PC-9 (cell line): ENCODE measurements at regions not wholly inside any gene's neighbourhood (a gene's known extent, or its start where the extent isn't known, plus 50 kb on each side); places are given as distances from the start of the nearest gene placed in this dataset.

Experiments
- BruUV-seq: library from RNA; stranded (reverse); fragments of 400-500 nt; replicated peaks from 2 replicates; lab custom pipeline; 2021; lab: Mats Ljungman, UMichigan
- CTCF ChIA-PET: fragments of 300-600 bp; sonication (Branson Sonifier 250); formaldehyde crosslinking; loops from one replicate; lab custom pipeline; 2022; ENCODE audit warnings: antibody characterized with exemption; lab: Charles Lee
- POLR2A ChIA-PET: fragments of 300-600 bp; sonication (Branson Sonifier 250); formaldehyde crosslinking; loops from one replicate; lab custom pipeline; 2022; ENCODE audit warnings: antibody characterized with exemption; ENCODE audit not compliant: unreplicated experiment; lab: Charles Lee
- DNase-seq, 2 experiments: peaks; one replicate each; pipeline versions ENCODE4 v3.0.0 to v3.0.0-alpha.2; 2015 to 2022; ENCODE audit warnings: mixed read lengths in 1 of 2
- H2AFZ ChIP-seq: fragments of 200-600 bp; sonication (generic); 2 replicates; pipeline ENCODE4 v1.8.1; 2017; ENCODE audit warnings: antibody characterized with exemption
- H3F3A ChIP-seq: fragments of 200-600 bp; sonication (generic); 2 replicates; pipeline ENCODE4 v1.8.1; 2017; ENCODE audit warnings: antibody characterized with exemption, mild to moderate bottlenecking, low read depth; ENCODE audit not compliant: insufficient read depth
- H3K27ac ChIP-seq: fragments of 200-600 bp; sonication (generic); 2 replicates; pipeline ENCODE4 v1.6.1; 2016; ENCODE audit warnings: mixed run types
- H3K27me3 ChIP-seq: fragments of 200-600 bp; sonication (generic); 2 replicates; pipeline ENCODE4 v1.6.1; 2016; ENCODE audit warnings: low read depth, mixed run types; ENCODE audit not compliant: insufficient read depth
- H3K36me3 ChIP-seq: fragments of 200-600 bp; sonication (generic); 2 replicates; pipeline ENCODE4 v1.6.1; 2016; ENCODE audit warnings: low read depth, mixed run types
- H3K4me1 ChIP-seq: fragments of 200-600 bp; sonication (generic); replicated peaks from 2 replicates; pipeline ENCODE4 v1.6.1; 2016; ENCODE audit warnings: mixed run types; ENCODE audit not compliant: insufficient read depth
- H3K4me2 ChIP-seq: fragments of 200-600 bp; sonication (generic); 2 replicates; pipeline ENCODE4 v1.6.1; 2017; ENCODE audit warnings: mixed run types
- H3K4me3 ChIP-seq: fragments of 200-600 bp; sonication (generic); 2 replicates; pipeline ENCODE4 v1.6.1; 2016; ENCODE audit warnings: mixed run types
- H3K79me2 ChIP-seq: fragments of 200-600 bp; sonication (generic); 2 replicates; pipeline ENCODE4 v1.6.1; 2017; ENCODE audit warnings: low read depth, mixed run types
- H3K9me2 ChIP-seq: fragments of 200-600 bp; sonication (generic); 2 replicates; pipeline ENCODE4 v1.8.1; 2017; ENCODE audit warnings: mild to moderate bottlenecking; ENCODE audit not compliant: insufficient read depth
- H3K9me3 ChIP-seq: fragments of 200-600 bp; sonication (generic); 2 replicates; pipeline ENCODE4 v1.8.1; 2016; ENCODE audit warnings: low read depth; ENCODE audit not compliant: insufficient read depth
- H4K20me1 ChIP-seq: fragments of 200-600 bp; sonication (generic); 2 replicates; pipeline ENCODE4 v1.8.1; 2017; ENCODE audit not compliant: insufficient read depth
- EZH2 ChIP-seq: fragments of 200-600 bp; sonication (generic); IDR thresholded peaks from 2 replicates; pipeline ENCODE4 v1.8.0; 2017; ENCODE audit warnings: antibody characterized with exemption, low read depth
- intact Hi-C: fragments of 100-400 bp; cut with micrococcal nuclease; formaldehyde crosslinking; loops from one replicate; pipeline ENCODE4 v1.10.0; 2022; ENCODE audit not compliant: unreplicated experiment
- TF ChIP-seq, protein P1 (sequence below): fragments of 200-600 bp; sonication (generic); conservative IDR thresholded peaks from 2 replicates; pipeline ENCODE4 v1.6.1; 2017; ENCODE audit warnings: mixed run types, antibody characterized with exemption, mild to moderate bottlenecking, moderate library complexity

- peaks cover 24% of the 10 kb centered on the region; the same call in 1 of the 2 replicates for H3F3A ChIP-seq
- H3K4me3 ChIP-seq, result peak overlapping the region; percentile 8; the same call in 1 of the 2 replicates
- no peaks in the 10 kb centered on the region for H3K79me2 ChIP-seq
- peak overlapping the region; percentile 63 for H3K4me2 ChIP-seq
- peak overlapping the region; percentile 92 for H3K27ac ChIP-seq
- peaks cover 43% of the 10 kb centered on the region for H3K4me1 ChIP-seq
- H3K27me3 ChIP-seq, result no peaks in the 10 kb centered on the region
- no peaks in the 10 kb centered on the region for H3K36me3 ChIP-seq
- TF ChIP-seq, protein P1, sequence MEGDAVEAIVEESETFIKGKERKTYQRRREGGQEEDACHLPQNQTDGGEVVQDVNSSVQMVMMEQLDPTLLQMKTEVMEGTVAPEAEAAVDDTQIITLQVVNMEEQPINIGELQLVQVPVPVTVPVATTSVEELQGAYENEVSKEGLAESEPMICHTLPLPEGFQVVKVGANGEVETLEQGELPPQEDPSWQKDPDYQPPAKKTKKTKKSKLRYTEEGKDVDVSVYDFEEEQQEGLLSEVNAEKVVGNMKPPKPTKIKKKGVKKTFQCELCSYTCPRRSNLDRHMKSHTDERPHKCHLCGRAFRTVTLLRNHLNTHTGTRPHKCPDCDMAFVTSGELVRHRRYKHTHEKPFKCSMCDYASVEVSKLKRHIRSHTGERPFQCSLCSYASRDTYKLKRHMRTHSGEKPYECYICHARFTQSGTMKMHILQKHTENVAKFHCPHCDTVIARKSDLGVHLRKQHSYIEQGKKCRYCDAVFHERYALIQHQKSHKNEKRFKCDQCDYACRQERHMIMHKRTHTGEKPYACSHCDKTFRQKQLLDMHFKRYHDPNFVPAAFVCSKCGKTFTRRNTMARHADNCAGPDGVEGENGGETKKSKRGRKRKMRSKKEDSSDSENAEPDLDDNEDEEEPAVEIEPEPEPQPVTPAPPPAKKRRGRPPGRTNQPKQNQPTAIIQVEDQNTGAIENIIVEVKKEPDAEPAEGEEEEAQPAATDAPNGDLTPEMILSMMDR, result no peak
- no peak for TF ChIP-seq EZH2
- no TSS peak for BruUV-seq
- peak overlapping the region; percentile 3; the same call in 1 of the 2 replicates for H2AFZ ChIP-seq
- intact Hi-C loops, result loop anchor here (1.0 kb wide), 2 partner anchors 74 to 80 kb away; partner anchors contain the start of gene ZNF281
- ChIA-PET POLR2A (interaction anchor here (0.5 to 0.6 kb wide), 2 partner anchors 27 to 85 kb away, joined by 3 to 6 read pairs; no protein-coding TSS in a partner anchor), CTCF (no interaction called here)
- H4K20me1 ChIP-seq, result no peaks in the 10 kb centered on the region
- no peaks in the 10 kb centered on the region for H3K9me2 ChIP-seq
- DNase-seq, result peak; percentile 26 to 92
- H3K9me3 ChIP-seq, result no peaks in the 10 kb centered on the region
These were observed 73.6 kb downstream of the ZNF281 start for GRCh38 chr1:200336101-200336845.

GRCh38 chr1:200334661-200335256 is 75.1 kb downstream of the ZNF281 start:
- CTCF ChIA-PET, result no interaction called here
- Histone ChIP-seq H3K27ac (peak overlapping the region; percentile 71), H3K36me3 (no peaks in the 10 kb centered on the region), H3K4me2 (no peak overlapping the region), H3K9me2 (no peaks in the 10 kb centered on the region), H3K27me3 (no peaks in the 10 kb centered on the region), H3K79me2 (no peaks in the 10 kb centered on the region), H3K4me3 (no peak overlapping the region), H3K9me3 (no peaks in the 10 kb centered on the region), H3F3A (peaks cover 24% of the 10 kb centered on the region; the same call in 1 of the 2 replicates), H3K4me1 (peaks cover 40% of the 10 kb centered on the region), H2AFZ (no peak overlapping the region), H4K20me1 (no peaks in the 10 kb centered on the region)
- no TSS peak for BruUV-seq
- no peak for TF ChIP-seq EZH2
- TF ChIP-seq, protein P1, result no peak
- DNase-seq, result peak in 1 of 2 experiments; percentile 87
- intact Hi-C loops, result no loop called here
- POLR2A ChIA-PET, result no interaction called here

GRCh38 chr1:200333329-200333728 is 76.5 kb downstream of the ZNF281 start:
- no TSS peak for BruUV-seq

More at GRCh38 chr1:200333329-200333728, 76.5 kb downstream of the ZNF281 start:
- Histone ChIP-seq H3K36me3 (no peaks in the 10 kb centered on the region), H3K4me1 (peaks cover 39% of the 10 kb centered on the region), H3K4me3 (no peak overlapping the region), H2AFZ (no peak overlapping the region), H3K4me2 (no peak overlapping the region), H3K27me3 (no peaks in the 10 kb centered on the region), H3F3A (peaks cover 24% of the 10 kb centered on the region; the same call in 1 of the 2 replicates), H3K9me3 (no peaks in the 10 kb centered on the region), H3K27ac (no peak overlapping the region), H3K9me2 (no peaks in the 10 kb centered on the region), H3K79me2 (no peaks in the 10 kb centered on the region), H4K20me1 (no peaks in the 10 kb centered on the region)
- no peak for DNase-seq
- POLR2A ChIA-PET, result no interaction called here
- CTCF ChIA-PET, result no interaction called here
- intact Hi-C loops, result no loop called here
- TF ChIP-seq, protein P1, result no peak
- TF ChIP-seq EZH2, result no peak
